OCI-LY7 (cell line): ENCODE measurements at regions not wholly inside any gene's neighbourhood (a gene's known extent, or its start where the extent isn't known, plus 50 kb on each side); places are given as distances from the start of the nearest gene placed in this dataset.

Experiments
- BruUV-seq: library from RNA; stranded (reverse); fragments of 400-500 nt; replicated peaks from 2 replicates; lab custom pipeline; 2021; lab: Mats Ljungman, UMichigan
- CTCF ChIA-PET: fragments of 300-600 bp; sonication (Branson Sonifier 250); formaldehyde crosslinking; loops from one replicate; lab custom pipeline; 2022; ENCODE audit warnings: antibody characterized with exemption; ENCODE audit not compliant: unreplicated experiment; lab: Charles Lee
- POLR2A ChIA-PET: fragments of 300-600 bp; sonication (Branson Sonifier 250); formaldehyde crosslinking; loops from one replicate; lab custom pipeline; 2022; ENCODE audit warnings: antibody characterized with exemption; lab: Charles Lee
- DNase-seq: peaks from one replicate; pipeline ENCODE4 v3.0.0-alpha.2; 2015; ENCODE audit warnings: low spot score
- H2AFZ ChIP-seq: fragments of 200-600 bp; sonication (generic), shearing (Covaris generic); 2 replicates; pipeline ENCODE4 v1.6.1; 2014; ENCODE audit warnings: mild to moderate bottlenecking, antibody characterized with exemption, low read length, moderate library complexity
- H3K27ac ChIP-seq: fragments of 200-600 bp; sonication (generic); 2 replicates; pipeline ENCODE4 v1.5.1; 2014; ENCODE audit warnings: mixed run types, low read depth, mild to moderate bottlenecking, moderate library complexity, low read length, inconsistent platforms; ENCODE audit not compliant: poor library complexity, severe bottlenecking
- H3K36me3 ChIP-seq: fragments of 200-600 bp; sonication (generic); 2 replicates; pipeline ENCODE4 v1.6.1; 2014; ENCODE audit warnings: mild to moderate bottlenecking, antibody characterized with exemption, low read length, moderate library complexity, mixed read lengths; ENCODE audit not compliant: insufficient read depth
- H3K4me1 ChIP-seq: fragments of 200-600 bp; sonication (generic); 2 replicates; pipeline ENCODE4 v1.5.1; 2014; ENCODE audit warnings: mild to moderate bottlenecking, low read length; ENCODE audit not compliant: insufficient read depth, poor library complexity, severe bottlenecking
- H3K4me2 ChIP-seq: fragments of 200-600 bp; sonication (generic); 2 replicates; pipeline ENCODE4 v1.6.1; 2014; ENCODE audit warnings: mild to moderate bottlenecking, low read length
- H3K4me3 ChIP-seq: fragments of 200-600 bp; sonication (generic); 2 replicates; pipeline ENCODE4 v1.5.1; 2014; ENCODE audit warnings: mild to moderate bottlenecking, low read depth, low read length; ENCODE audit not compliant: poor library complexity, severe bottlenecking
- H3K79me2 ChIP-seq: fragments of 200-600 bp; sonication (generic); 2 replicates; pipeline ENCODE4 v1.6.1; 2016; ENCODE audit warnings: low read depth, mild to moderate bottlenecking, low read length, moderate library complexity, mixed read lengths; ENCODE audit not compliant: insufficient read depth
- H3K9me2 ChIP-seq: fragments of 200-600 bp; sonication (generic); 2 replicates; pipeline ENCODE4 v1.6.1; 2016; ENCODE audit warnings: mild to moderate bottlenecking, low read length, mixed read lengths; ENCODE audit not compliant: insufficient read depth
- H3K9me3 ChIP-seq: fragments of 200-600 bp; sonication (generic); 2 replicates; pipeline ENCODE4 v1.6.1; 2014; ENCODE audit warnings: mild to moderate bottlenecking, mixed run types, low read length, mixed read lengths
- H4K20me1 ChIP-seq: fragments of 200-600 bp; sonication (generic); 2 replicates; pipeline ENCODE4 v1.6.1; 2014; ENCODE audit warnings: mild to moderate bottlenecking, antibody characterized with exemption, low read length, moderate library complexity, mixed read lengths; ENCODE audit not compliant: insufficient read depth
- CTCF ChIP-seq: fragments of 200-600 bp; sonication (generic); conservative IDR thresholded peaks from 2 replicates; pipeline ENCODE4 v1.5.1; 2014; ENCODE audit warnings: mild to moderate bottlenecking, antibody characterized with exemption, low read length, moderate library complexity, mixed read lengths
- EZH2phosphoT487 ChIP-seq: fragments of 200-600 bp; sonication (generic); IDR thresholded peaks from 2 replicates; pipeline ENCODE4 v1.6.1; 2018; ENCODE audit warnings: low read depth, borderline replicate concordance, mild to moderate bottlenecking, mixed run types, antibody characterized with exemption, low read length, moderate library complexity, mixed read lengths
- intact Hi-C: fragments of 100-400 bp; cut with micrococcal nuclease; formaldehyde crosslinking; loops from one replicate; pipeline ENCODE4 v1.10.0; 2022; ENCODE audit not compliant: unreplicated experiment

GRCh38 chr18:30658306-30658705 lies 384.2 kb downstream of the DSC3 start:
- Histone ChIP-seq H3K79me2 (no peaks in the 10 kb centered on the region), H3K9me2 (no peaks in the 10 kb centered on the region), H3K9me3 (no peaks in the 10 kb centered on the region), H2AFZ (no peak overlapping the region), H3K4me2 (no peak overlapping the region), H3K4me1 (no peaks in the 10 kb centered on the region), H3K36me3 (no peaks in the 10 kb centered on the region), H3K27ac (no peak overlapping the region), H3K4me3 (no peak overlapping the region), H4K20me1 (no peaks in the 10 kb centered on the region)
- intact Hi-C loops = no loop called here
- no TSS peak for BruUV-seq
- POLR2A ChIA-PET = no interaction called here
- no peak for DNase-seq
- CTCF ChIA-PET = no interaction called here
- TF ChIP-seq EZH2phosphoT487 (no peak), CTCF (no peak)

- H4K20me1 ChIP-seq = no peaks in the 10 kb centered on the region
- no peak overlapping the region for H3K4me3 ChIP-seq
- ChIA-PET POLR2A (no interaction called here), CTCF (no interaction called here)
- no peak overlapping the region for H2AFZ ChIP-seq
- H3K9me3 ChIP-seq = no peaks in the 10 kb centered on the region
- no peaks in the 10 kb centered on the region for H3K36me3 ChIP-seq
- no peaks in the 10 kb centered on the region for H3K79me2 ChIP-seq
- H3K27ac ChIP-seq = no peak overlapping the region
- BruUV-seq = no TSS peak
- DNase-seq = no peak
- no peaks in the 10 kb centered on the region for H3K9me2 ChIP-seq
- intact Hi-C loops = no loop called here
- no peaks in the 10 kb centered on the region for H3K4me1 ChIP-seq
- H3K4me2 ChIP-seq = no peak overlapping the region
- TF ChIP-seq EZH2phosphoT487 (no peak), CTCF (no peak)
These were observed 390.2 kb downstream of the DSC3 start for GRCh38 chr18:30652387-30652786.

GRCh38 chr18:30650499-30650898 lies 392.0 kb downstream of the DSC3 start:
- Histone ChIP-seq H2AFZ (no peak overlapping the region), H3K4me3 (no peak overlapping the region), H3K4me1 (no peaks in the 10 kb centered on the region), H3K4me2 (no peak overlapping the region), H3K27ac (no peak overlapping the region), H3K79me2 (no peaks in the 10 kb centered on the region), H3K9me2 (no peaks in the 10 kb centered on the region), H4K20me1 (no peaks in the 10 kb centered on the region), H3K9me3 (no peaks in the 10 kb centered on the region), H3K36me3 (no peaks in the 10 kb centered on the region)
- no peak for DNase-seq
- intact Hi-C loops = no loop called here
- POLR2A ChIA-PET = no interaction called here
- CTCF ChIA-PET = no interaction called here
- no TSS peak for BruUV-seq
- TF ChIP-seq CTCF (no peak), EZH2phosphoT487 (no peak)
